Gastroesophageal sphincter (tissue), 3 donors: ENCODE measurements at regions not wholly inside any gene's neighbourhood (a gene's known extent, or its start where the extent isn't known, plus 50 kb on each side); places are given as distances from the start of the nearest gene placed in this dataset.

Source experiments
- CTCF ChIP-seq, 4 experiments: fragments of 200-600 bp in 2 of 4; fragments of 450-650 bp in 2 of 4; sonication (generic) in 1 of 4; IDR thresholded peaks; one replicate each; pipeline ENCODE4 v1.5.1; 2017 to 2019; ENCODE audit warnings: antibody characterized with exemption in 4 of 4, mild to moderate bottlenecking in 2 of 4, moderate library complexity in 2 of 4
- EP300 ChIP-seq: sonication (generic); formaldehyde crosslinking; IDR thresholded peaks from one replicate; pipeline ENCODE4 v1.6.1; 2017; ENCODE audit warnings: antibody characterized with exemption, mild to moderate bottlenecking
- POLR2A ChIP-seq, 2 donors: fragments of 450-650 bp; IDR thresholded peaks; one replicate each; pipeline ENCODE4 v1.6.1; 2017; ENCODE audit warnings: antibody characterized with exemption in 2 of 2, mild to moderate bottlenecking in 2 of 2, moderate library complexity in 1 of 2

DNA sequence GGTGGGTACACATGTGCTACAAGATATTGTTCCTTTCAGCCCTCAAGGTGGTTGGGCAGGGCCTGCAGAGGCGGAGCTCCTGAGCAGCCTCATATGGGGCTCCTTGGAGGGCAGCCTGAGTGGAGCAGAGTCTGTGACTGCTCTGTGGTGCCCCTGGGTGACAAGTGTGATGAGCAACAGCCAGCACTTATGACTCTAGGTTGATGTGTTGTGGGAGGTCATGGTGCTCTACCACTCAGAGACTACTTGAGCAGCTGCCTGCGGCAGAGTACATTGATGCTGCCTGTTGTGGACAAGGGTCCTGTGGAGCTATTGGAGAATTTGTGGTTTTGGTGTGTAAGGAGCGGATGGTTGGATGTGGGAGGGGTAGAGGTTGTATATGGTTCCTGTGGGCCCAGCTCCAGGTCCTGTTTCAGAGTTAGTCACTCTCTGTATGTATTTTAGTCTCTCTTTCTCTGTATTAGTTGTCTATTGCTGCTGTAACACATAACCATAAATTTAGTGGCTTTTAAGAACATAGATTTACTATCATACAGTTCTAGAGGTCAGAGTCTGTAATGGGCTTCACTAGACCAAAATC lies 141.3 kb downstream of the SREK1 start:
- TF ChIP-seq POLR2A (IDR thresholded peaks at IDR 0.05) (no peak), CTCF (IDR thresholded peaks at IDR 0.05) (no peak), EP300 (no peak)
